Suppressor macrophage (primary cell): ENCODE measurements at regions not wholly inside any gene's neighbourhood (a gene's known extent, or its start where the extent isn't known, plus 50 kb on each side); places are given as distances from the start of the nearest gene placed in this dataset.

Experiments
- DNase-seq, 4 experiments: peaks; one replicate each; pipeline ENCODE4 v3.0.0-alpha.2; 2020 to 2022

DNA sequence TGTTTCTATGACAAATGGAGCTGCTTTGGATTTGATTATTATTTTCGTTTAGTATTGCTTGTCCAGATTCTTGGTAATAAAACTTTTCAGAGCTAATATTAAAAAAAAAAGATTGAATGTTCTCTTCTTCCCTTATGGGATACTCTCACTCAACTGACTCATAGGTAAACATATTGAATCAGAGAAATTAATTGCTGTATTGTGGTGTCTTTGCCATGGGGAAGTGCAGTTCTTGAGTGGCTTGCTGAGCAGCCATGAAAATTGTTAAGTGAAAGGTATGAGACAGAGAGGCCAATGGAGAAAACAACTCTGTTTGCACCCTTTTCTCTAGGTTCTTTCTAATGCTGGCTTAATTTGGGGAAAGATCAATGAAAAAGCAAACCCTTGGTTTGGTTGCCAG is 149.9 kb upstream of the HMHB1 start:
- no peak for DNase-seq

DNA sequence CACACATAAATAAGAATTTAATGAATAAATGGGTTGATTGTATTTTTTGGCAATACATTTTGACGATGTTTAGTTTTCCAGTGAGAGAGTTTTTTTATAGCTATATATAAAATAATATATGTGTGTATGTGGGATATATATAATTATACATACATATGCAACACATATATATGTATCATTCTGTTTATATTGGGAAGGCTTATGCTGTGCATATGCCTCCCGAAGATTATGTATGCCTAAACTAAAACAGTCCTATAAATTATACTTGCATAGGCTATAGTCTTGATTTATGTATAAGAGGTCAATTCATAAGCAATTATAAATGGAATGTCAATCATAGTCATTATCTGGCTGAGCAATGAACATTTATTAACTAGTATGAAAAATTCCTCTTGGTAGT is 151.3 kb upstream of the HMHB1 start:
- DNase-seq, result no peak

- no peak for DNase-seq
Measured at GRCh38 chr5:143659599-143660238, 152.2 kb upstream of the HMHB1 start.

GRCh38 chr5:143658956-143659355 is 153.0 kb upstream of the HMHB1 start:
- no peak for DNase-seq

GRCh38 chr5:143657647-143658285 is 154.2 kb upstream of the HMHB1 start:
- DNase-seq, result peak in 3 of 4 experiments; percentile 17 to 37 (median 36)

- peak in 1 of 4 experiments; percentile 13 for DNase-seq
Measured at GRCh38 chr5:143653766-143654282, 158.1 kb upstream of the HMHB1 start.

- no peak for DNase-seq
Measured at GRCh38 chr5:143653256-143653655, 158.7 kb upstream of the HMHB1 start.

DNA sequence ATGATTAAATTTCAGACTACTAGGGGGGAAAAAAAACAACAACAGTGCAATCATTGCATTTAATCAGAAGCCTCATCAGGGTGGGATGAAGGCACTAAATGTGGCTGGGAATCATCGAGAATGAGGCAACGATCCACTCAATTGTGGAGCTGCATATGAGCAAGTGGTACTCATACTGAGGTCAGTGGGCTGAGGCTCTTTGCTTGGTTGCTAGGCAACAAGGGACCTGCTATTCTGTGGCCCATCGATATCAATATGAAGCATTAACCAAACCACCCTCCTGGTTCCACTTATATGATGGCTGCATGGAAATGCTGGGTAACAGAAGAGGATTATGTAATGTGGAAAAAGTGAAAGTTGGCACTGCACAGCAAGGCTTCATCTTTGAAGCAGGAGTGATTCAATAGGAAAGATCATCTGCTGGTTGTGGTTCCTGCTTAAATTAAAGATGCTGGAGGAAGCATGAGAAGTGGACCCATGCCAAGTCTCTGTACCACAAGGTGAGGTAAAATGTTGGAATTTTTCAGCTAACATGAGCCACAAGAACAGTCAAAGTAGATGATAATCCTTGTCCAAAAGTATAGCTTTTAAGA is 159.8 kb upstream of the HMHB1 start:
- no peak for DNase-seq

- peak in 2 of 4 experiments; percentile 19 to 22 for DNase-seq
Measured at GRCh38 chr5:143649937-143650621, 161.9 kb upstream of the HMHB1 start.

DNA sequence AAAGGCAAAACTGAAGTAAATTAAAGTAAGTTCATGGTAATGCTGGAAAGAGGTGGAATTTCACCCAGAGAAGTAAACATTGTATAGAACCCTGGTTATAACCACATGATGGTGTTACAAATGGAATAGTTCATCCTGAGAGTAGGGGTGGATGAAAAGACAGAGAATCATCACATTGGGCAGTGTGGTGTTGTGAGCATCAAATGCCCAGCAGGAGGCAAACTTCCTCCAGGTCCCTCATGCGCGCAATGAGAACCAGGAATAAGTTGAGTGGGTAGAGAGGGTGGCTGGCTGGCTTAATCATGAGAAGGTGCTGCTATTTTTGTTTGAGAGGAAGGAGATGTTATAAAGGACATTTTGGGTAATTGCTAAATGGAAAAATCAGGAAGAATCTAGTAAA is 163.3 kb upstream of the HMHB1 start:
- peak; percentile 40 to 68 (median 66) for DNase-seq

DNA sequence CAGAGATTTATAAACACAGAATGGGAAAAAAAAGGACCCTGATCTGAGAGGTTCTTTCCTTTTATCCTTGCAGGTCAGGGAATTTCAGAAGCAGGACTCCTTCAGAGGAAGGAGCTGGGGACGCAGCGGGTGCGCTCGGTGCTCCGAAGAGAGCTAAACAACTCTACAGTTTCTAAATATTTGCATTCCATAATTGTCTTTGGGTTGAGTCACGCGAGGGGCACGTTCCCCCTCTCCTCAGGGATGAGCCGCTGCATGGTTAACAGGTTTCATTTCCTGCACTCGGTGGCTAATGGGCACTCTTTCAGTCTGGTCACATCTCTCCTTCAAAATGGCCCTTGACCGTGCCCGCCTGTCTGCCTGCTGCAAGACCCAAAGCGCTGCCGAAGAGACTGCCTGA is 165.0 kb upstream of the HMHB1 start:
- no peak for DNase-seq

DNA sequence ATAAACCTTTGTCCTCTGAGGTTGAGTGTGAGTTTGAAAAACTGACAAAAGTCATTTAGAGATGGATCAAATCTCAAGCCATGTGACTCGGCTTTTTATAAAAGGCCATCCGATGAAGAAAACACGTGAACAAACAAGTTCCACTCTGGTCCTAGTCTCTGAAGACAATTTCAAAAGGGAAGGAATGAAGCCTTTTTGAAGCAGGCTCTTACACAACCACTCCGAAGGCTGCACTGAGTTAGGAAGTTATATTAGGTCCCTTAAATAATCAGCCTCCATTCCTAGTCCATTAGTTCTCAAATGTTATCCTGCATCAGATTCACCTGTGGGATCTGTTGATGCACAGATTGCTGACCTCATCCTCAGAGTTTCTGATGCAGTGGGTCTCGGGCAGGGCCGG is 166.6 kb upstream of the HMHB1 start:
- peak in 1 of 4 experiments; percentile 20 for DNase-seq

GRCh38 chr5:143644727-143645126 is 167.2 kb upstream of the HMHB1 start:
- no peak for DNase-seq

GRCh38 chr5:143642791-143643190 is 169.2 kb upstream of the HMHB1 start:
- DNase-seq, result peak; percentile 12 to 43 (median 28)

GRCh38 chr5:143641549-143642355 is 170.2 kb upstream of the HMHB1 start:
- DNase-seq, result no peak

DNA sequence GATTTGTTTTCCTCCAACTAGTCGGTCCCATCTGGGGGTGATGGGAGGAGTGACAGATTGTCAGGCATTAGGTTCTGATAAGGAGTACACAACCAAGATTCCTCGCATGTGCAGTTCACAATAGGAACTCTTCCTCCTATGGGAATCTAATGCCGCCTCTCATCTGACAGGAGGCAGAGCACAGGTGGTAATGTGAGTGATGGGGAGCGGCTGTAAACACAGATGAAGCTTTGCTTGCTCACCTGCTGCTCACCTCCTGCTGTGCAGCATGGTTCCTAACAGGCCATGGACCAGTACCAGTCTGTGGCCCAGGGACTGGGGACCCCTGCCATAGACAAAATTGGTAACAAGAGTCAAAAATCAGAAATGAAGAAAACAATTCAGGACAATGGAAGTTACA is 173.3 kb upstream of the HMHB1 start:
- DNase-seq, result no peak

DNA sequence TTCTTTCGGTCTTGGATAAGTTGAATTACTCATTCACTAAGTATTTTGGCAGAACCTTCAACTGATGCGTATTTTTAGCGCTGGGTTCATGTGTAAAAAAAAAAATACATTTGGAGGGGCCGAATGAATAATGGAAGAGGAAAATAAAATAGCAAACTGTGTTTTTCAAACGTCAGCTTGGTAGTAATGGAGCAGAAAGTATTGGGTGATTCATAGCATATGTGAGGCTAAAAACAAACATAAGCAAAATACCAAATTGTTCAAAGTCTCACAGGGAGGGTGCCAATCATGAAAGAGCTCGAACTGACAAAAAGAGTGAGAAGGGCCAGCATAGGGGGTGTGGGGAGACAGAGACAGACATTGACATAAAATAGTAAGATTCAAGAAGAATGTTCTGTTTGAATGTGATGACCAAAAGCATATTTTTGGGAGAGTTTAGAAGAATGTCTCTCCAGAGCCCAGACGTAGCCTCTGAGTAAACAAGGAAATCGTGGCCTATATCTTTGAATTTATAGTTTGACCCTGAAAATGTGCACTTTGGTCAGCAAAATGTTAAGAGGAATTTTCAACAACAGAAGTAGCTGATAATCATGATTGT is 174.9 kb upstream of the HMHB1 start:
- no peak for DNase-seq

DNA sequence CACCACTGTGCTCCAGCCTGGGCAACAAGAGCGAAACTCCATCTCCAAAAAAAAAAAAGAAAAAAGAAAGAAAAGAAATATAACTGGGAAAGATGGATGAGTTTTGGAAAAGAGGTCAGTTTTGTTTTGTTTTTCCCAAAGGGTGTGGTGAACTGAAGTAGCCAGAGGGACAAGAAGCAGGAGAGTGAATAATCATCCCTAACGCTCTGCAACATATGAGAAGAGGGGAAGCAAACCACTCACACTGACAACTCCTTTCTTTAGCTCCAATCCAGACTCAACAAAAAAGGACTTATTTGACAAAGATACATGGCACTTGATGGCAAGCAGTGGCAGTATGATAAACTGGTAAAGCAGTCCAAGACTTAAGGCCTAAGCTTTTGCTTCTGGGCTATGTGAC is 176.1 kb upstream of the HMHB1 start:
- DNase-seq, result no peak

GRCh38 chr5:143635146-143635752 is 176.7 kb upstream of the HMHB1 start:
- DNase-seq, result no peak

DNA sequence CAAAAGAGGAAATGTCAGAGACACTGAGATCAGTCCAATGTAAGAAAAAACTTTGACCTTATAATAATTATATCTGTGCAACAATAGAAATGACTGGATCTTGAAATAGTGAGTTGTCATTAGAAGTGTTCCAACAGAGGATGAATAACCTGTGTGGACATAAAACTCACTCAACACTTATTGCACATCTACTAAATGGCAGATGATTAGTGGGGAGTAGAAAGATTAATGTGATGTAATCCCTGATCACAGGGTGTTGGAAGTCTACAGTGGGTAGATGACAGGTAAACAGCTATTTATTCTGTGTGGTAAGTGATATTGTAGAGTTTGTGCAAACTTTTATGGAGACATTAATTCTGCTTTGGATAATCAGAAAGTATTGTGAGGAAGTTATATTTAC is 177.3 kb upstream of the HMHB1 start:
- no peak for DNase-seq

DNA sequence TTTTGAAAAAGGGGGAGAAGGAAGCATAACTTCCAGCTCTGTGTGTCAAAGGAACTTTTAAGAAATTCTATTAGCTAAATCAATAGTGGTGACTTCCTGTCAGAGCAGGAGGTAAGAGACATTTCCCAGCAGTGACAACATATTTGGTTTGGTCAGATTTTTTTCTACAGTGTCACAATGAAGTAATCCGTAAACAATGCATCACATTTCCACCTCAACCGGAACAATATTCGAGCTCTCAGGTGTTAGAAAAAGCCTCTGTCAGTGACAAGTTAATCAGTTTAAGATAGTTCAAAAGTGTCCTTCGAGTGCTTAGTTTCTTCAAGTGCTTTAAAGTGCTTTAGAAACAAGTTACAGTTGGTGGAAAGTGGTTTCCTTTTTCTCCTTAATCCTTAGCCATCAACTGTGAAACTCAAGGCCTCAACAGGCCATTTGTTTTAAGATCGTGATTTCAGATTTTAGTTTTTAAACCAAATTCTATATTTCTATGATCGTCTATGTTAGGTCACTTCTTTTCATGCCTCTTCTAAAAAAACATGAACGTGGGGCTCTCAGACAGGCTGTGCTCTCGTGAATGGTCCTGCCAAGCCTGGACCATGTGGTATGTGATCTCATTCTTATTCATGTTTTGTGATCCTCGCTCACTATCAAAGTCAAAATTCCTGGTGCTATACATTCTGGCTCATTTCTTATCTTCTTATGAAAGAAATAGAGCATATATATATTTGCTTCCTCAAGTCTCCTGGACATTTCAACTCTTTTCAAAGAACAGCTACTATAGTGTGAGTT is 181.9 kb upstream of the HMHB1 start:
- no peak for DNase-seq
